ENCODE measurements at regions not wholly inside any gene's neighbourhood (a gene's known extent, or its start where the extent isn't known, plus 50 kb on each side); places are given as distances from the start of the nearest gene placed in this dataset.
"Not testable (repeated sequence)": the region's sequence is repeated elsewhere in the genome, so short reads cannot be mapped to it uniquely, and the experiment has no call there.

- not testable (repeated sequence) for TF ChIP-seq CTCF, POLR2A (IDR thresholded peaks at IDR 0.05)
Measured at GRCh38 chrX:11022588-11022987, 88.5 kb upstream of the HCCS start.
